HepG2 (cell line): ENCODE measurements at regions not wholly inside any gene's neighbourhood (a gene's known extent, or its start where the extent isn't known, plus 50 kb on each side); places are given as distances from the start of the nearest gene placed in this dataset.

Experiments
- ATAC-seq: fragments of 200-7000 bp; cut with Tn5 transposase; 3 replicates; pipeline ENCODE4 v1.9.1; 2020; ENCODE audit warnings: mild to moderate bottlenecking, moderate library complexity
- BruUV-seq: library from RNA; stranded (reverse); fragments of 400-500 nt; replicated peaks from 2 replicates; lab custom pipeline; 2021; lab: Mats Ljungman, UMichigan
- CTCF ChIA-PET: fragments of 300-600 bp; formaldehyde crosslinking; extraction: SDS; loops from one replicate; lab custom pipeline; 2021; ENCODE audit warnings: low total read pairs, inconsistent platforms, low intra/inter-chr PET ratio; lab: Yijun Ruan, JAX
- POLR2A ChIA-PET: fragments of 350-600 bp; sonication (Branson Sonifier 250); formaldehyde crosslinking; loops from one replicate; lab custom pipeline; 2020; ENCODE audit warnings: antibody characterized with exemption, inconsistent platforms; lab: Yijun Ruan, JAX
- DNase-seq: peaks from one replicate; pipeline ENCODE4 v3.0.0-alpha.2; 2015; ENCODE audit warnings: low spot score
- FAIRE-seq: peaks from 3 replicates; lab custom pipeline; 2011; peaks lifted over from hg19 to GRCh38; lab: Jason Lieb, UNC
- H2AFZ ChIP-seq: one replicate; pipeline ENCODE4 v1.6.1; 2011; ENCODE audit warnings: low read length, inconsistent platforms
- H3K27ac ChIP-seq: fragments of 300-600 bp; 3 replicates; pipeline ENCODE4 v1.8.0; 2011; ENCODE audit warnings: mixed run types, mild to moderate bottlenecking, mixed read lengths, low read length, inconsistent platforms; ENCODE audit not compliant: insufficient read depth; ENCODE audit errors: extremely low read length
- H3K27me3 ChIP-seq, 2 experiments: fragments of 200-600 bp in 1 of 2; 2 replicates in 1 of 2; 3 replicates in 1 of 2; pipeline versions ENCODE4 v1.6.0 to v1.8.0; 2011; ENCODE audit warnings: low read length in 2 of 2, mild to moderate bottlenecking in 2 of 2, moderate library complexity in 2 of 2, inconsistent platforms in 1 of 2; ENCODE audit not compliant: insufficient read depth in 2 of 2, control insufficient read depth in 1 of 2
- H3K36me3 ChIP-seq, 2 experiments: fragments of 200-600 bp in 1 of 2; replicated peaks in 1 of 2; 2 replicates in 1 of 2; 3 replicates in 1 of 2; pipeline versions ENCODE4 v1.5.1 to v1.8.0; 2011; ENCODE audit warnings: low read length in 2 of 2, inconsistent platforms in 1 of 2; ENCODE audit not compliant: insufficient read depth in 2 of 2, control insufficient read depth in 1 of 2
- H3K4me1 ChIP-seq: 2 replicates; pipeline ENCODE4 v1.5.1; 2012; ENCODE audit warnings: low read length, inconsistent platforms; ENCODE audit not compliant: insufficient read depth
- H3K4me2 ChIP-seq: 2 replicates; pipeline ENCODE4 v1.6.0; 2011; ENCODE audit warnings: low read depth, low read length, inconsistent platforms
- H3K4me3 ChIP-seq, 3 experiments: fragments of 200-600 bp in 1 of 3; sonication (generic), shearing (Covaris generic) in 1 of 3; replicated peaks in 1 of 3; 2 replicates each; pipeline ENCODE4 v1.5.1; 2011 to 2016; ENCODE audit warnings: low read length in 3 of 3, inconsistent platforms in 2 of 3, low read depth in 2 of 3, mild to moderate bottlenecking in 2 of 3, control low read depth in 1 of 3, mixed read lengths in 1 of 3; ENCODE audit not compliant: insufficient read depth in 1 of 3
- H3K79me2 ChIP-seq: one replicate; pipeline ENCODE4 v1.6.1; 2011; ENCODE audit warnings: low read length, inconsistent platforms; ENCODE audit not compliant: insufficient read depth
- H3K9ac ChIP-seq: 2 replicates; pipeline ENCODE4 v1.6.0; 2011; ENCODE audit warnings: mild to moderate bottlenecking, low read depth, low read length, inconsistent platforms; ENCODE audit not compliant: insufficient read depth
- H3K9me3 ChIP-seq: 2 replicates; pipeline ENCODE4 v1.5.1; 2012; ENCODE audit warnings: mild to moderate bottlenecking, low read length
- H4K20me1 ChIP-seq: 2 replicates; pipeline ENCODE4 v1.6.0; 2011; ENCODE audit warnings: inconsistent platforms, mild to moderate bottlenecking, low read length, moderate library complexity; ENCODE audit not compliant: insufficient read depth
- KLF6 ChIP-seq: IDR thresholded peaks from 2 replicates; pipeline ENCODE4 v1.8.0; 2016; ENCODE audit warnings: missing biosample characterization, missing genetic modification reagents
- RARG ChIP-seq: sonication (generic); formaldehyde crosslinking; IDR thresholded peaks from 2 replicates; pipeline ENCODE4 v1.4.0; 2020; ENCODE audit warnings: low read depth, mild to moderate bottlenecking, missing genetic modification reagents
- STAG1 ChIP-seq: sonication (generic); formaldehyde crosslinking; IDR thresholded peaks from 2 replicates; pipeline ENCODE4 v1.4.0; 2020; ENCODE audit warnings: missing genetic modification reagents
- ZC3H4 ChIP-seq: sonication (generic); formaldehyde crosslinking; IDR thresholded peaks from 2 replicates; pipeline ENCODE4 v1.4.0; 2020; ENCODE audit warnings: missing genetic modification reagents, borderline replicate concordance
- ZNF160 ChIP-seq: sonication (generic); formaldehyde crosslinking; IDR thresholded peaks from 2 replicates; pipeline ENCODE4 v1.8.0; 2022; ENCODE audit warnings: mild to moderate bottlenecking, inconsistent platforms, missing genetic modification reagents
- ZNF234 ChIP-seq: sonication (generic); formaldehyde crosslinking; conservative IDR thresholded peaks from 2 replicates; pipeline ENCODE4 v1.5.1; 2020; ENCODE audit warnings: mild to moderate bottlenecking, missing genetic modification reagents
- ZNF496 ChIP-seq: sonication (generic); formaldehyde crosslinking; IDR thresholded peaks from 2 replicates; pipeline ENCODE4 v1.8.1; 2023; ENCODE audit warnings: mild to moderate bottlenecking, moderate library complexity, missing genetic modification reagents; ENCODE audit not compliant: insufficient replicate concordance
- WGBS: methylation state at CpG from one replicate; pipeline ENCODE4 v1.1.6; 2017; ENCODE audit warnings: low lambda C conversion rate; 5-methylcytosine and 5-hydroxymethylcytosine counted together
- in situ Hi-C: cut with HindIII; loops from 2 replicates; pipeline ENCODE4 v1.10.0; 2017; ENCODE audit warnings: low pct_unique_long_range_greater_than_20kb; ENCODE audit not compliant: extremely low pct_ligation_motif_present
- intact Hi-C: fragments of 100-400 bp; cut with micrococcal nuclease; formaldehyde crosslinking; loops from one replicate; pipeline ENCODE4 v1.10.0; 2022; ENCODE audit not compliant: unreplicated experiment
- TF ChIP-seq, protein P1 (sequence below): sonication (generic); formaldehyde crosslinking; IDR thresholded peaks from 2 replicates; pipeline ENCODE4 v1.4.0; 2020; ENCODE audit warnings: missing genetic modification reagents, borderline replicate concordance
- TF ChIP-seq, protein P2 (sequence below): sonication (generic); formaldehyde crosslinking; IDR thresholded peaks from 2 replicates; pipeline ENCODE4 v1.9.0; 2021; ENCODE audit warnings: missing genetic modification reagents, mild to moderate bottlenecking, borderline replicate concordance
- TF ChIP-seq, protein P3 (sequence below): IDR thresholded peaks from 2 replicates; pipeline ENCODE4 v1.6.1; 2012; ENCODE audit warnings: low read depth, low read length, improper control_type of control experiment
- TF ChIP-seq, protein P4 (sequence below): sonication (generic); formaldehyde crosslinking; IDR thresholded peaks from 2 replicates; pipeline ENCODE4 v1.4.0; 2020; ENCODE audit warnings: low read depth, missing genetic modification reagents

DNA sequence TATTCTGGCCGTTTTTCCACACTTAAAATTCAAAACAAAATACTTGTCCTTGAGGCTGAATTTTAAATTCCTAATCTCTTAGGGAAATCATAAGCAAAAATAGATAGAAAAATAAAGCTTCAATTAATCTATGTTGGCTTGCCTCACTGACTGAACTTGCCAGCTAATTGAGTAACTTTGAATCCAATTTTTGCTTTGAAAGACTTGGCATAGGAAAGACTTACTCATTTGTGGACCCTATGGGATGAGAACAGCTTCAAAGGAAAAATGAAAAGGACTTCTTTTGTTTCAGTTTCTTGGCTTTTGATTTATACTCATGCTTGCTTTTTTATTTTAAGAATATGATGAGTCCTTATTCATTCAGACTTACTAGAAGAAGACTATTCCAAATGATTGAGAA lies 370.7 kb upstream of the RARB start:
- no TSS peak for BruUV-seq

More for the DNA sequence above, 370.7 kb upstream of the RARB start:
- Histone ChIP-seq H3K4me3 (no peak overlapping the region), H3K79me2 (no peaks in the 10 kb centered on the region), H3K27me3 (no peaks in the 10 kb centered on the region; a peak in 1 of 5 replicates), H3K9me3 (no peaks in the 10 kb centered on the region), H2AFZ (no peak overlapping the region), H3K9ac (no peak overlapping the region), H3K36me3 (no peaks in the 10 kb centered on the region), H3K4me1 (peaks cover 15% of the 10 kb centered on the region), H3K4me2 (no peak overlapping the region), H3K27ac (no peak overlapping the region), H4K20me1 (no peaks in the 10 kb centered on the region)
- in situ Hi-C loops (no loop called here), intact Hi-C loops (no loop called here)
- ChIA-PET POLR2A (no interaction called here), CTCF (no interaction called here)
- FAIRE-seq, result no peak
- ATAC-seq, result no peak
- DNase-seq, result no peak
- 0% methylated on average over 1 of the region's 1 CpG for WGBS
- TF ChIP-seq, protein P1, sequence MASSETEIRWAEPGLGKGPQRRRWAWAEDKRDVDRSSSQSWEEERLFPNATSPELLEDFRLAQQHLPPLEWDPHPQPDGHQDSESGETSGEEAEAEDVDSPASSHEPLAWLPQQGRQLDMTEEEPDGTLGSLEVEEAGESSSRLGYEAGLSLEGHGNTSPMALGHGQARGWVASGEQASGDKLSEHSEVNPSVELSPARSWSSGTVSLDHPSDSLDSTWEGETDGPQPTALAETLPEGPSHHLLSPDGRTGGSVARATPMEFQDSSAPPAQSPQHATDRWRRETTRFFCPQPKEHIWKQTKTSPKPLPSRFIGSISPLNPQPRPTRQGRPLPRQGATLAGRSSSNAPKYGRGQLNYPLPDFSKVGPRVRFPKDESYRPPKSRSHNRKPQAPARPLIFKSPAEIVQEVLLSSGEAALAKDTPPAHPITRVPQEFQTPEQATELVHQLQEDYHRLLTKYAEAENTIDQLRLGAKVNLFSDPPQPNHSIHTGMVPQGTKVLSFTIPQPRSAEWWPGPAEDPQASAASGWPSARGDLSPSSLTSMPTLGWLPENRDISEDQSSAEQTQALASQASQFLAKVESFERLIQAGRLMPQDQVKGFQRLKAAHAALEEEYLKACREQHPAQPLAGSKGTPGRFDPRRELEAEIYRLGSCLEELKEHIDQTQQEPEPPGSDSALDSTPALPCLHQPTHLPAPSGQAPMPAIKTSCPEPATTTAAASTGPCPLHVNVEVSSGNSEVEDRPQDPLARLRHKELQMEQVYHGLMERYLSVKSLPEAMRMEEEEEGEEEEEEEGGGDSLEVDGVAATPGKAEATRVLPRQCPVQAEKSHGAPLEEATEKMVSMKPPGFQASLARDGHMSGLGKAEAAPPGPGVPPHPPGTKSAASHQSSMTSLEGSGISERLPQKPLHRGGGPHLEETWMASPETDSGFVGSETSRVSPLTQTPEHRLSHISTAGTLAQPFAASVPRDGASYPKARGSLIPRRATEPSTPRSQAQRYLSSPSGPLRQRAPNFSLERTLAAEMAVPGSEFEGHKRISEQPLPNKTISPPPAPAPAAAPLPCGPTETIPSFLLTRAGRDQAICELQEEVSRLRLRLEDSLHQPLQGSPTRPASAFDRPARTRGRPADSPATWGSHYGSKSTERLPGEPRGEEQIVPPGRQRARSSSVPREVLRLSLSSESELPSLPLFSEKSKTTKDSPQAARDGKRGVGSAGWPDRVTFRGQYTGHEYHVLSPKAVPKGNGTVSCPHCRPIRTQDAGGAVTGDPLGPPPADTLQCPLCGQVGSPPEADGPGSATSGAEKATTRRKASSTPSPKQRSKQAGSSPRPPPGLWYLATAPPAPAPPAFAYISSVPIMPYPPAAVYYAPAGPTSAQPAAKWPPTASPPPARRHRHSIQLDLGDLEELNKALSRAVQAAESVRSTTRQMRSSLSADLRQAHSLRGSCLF (CRISPR knock-in tag), result no peak
- TF ChIP-seq RARG (no peak), STAG1 (no peak), ZNF234 (CRISPR knock-in tag) (no peak), ZNF160 (CRISPR knock-in tag) (no peak), ZC3H4 (CRISPR knock-in tag) (no peak), ZNF496 (CRISPR knock-in tag) (no peak), KLF6 (CRISPR knock-in tag) (no peak)
- TF ChIP-seq, protein P2, sequence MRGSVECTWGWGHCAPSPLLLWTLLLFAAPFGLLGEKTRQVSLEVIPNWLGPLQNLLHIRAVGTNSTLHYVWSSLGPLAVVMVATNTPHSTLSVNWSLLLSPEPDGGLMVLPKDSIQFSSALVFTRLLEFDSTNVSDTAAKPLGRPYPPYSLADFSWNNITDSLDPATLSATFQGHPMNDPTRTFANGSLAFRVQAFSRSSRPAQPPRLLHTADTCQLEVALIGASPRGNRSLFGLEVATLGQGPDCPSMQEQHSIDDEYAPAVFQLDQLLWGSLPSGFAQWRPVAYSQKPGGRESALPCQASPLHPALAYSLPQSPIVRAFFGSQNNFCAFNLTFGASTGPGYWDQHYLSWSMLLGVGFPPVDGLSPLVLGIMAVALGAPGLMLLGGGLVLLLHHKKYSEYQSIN, result no peak
- TF ChIP-seq, protein P3, sequence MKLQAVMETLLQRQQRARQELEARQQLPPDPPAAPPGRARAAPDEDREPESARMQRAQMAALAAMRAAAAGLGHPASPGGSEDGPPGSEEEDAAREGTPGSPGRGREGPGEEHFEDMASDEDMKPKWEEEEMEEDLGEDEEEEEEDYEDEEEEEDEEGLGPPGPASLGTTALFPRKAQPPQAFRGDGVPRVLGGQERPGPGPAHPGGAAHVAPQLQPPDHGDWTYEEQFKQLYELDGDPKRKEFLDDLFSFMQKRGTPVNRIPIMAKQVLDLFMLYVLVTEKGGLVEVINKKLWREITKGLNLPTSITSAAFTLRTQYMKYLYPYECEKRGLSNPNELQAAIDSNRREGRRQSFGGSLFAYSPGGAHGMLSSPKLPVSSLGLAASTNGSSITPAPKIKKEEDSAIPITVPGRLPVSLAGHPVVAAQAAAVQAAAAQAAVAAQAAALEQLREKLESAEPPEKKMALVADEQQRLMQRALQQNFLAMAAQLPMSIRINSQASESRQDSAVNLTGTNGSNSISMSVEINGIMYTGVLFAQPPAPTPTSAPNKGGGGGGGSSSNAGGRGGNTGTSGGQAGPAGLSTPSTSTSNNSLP, result no peak
- TF ChIP-seq, protein P4, sequence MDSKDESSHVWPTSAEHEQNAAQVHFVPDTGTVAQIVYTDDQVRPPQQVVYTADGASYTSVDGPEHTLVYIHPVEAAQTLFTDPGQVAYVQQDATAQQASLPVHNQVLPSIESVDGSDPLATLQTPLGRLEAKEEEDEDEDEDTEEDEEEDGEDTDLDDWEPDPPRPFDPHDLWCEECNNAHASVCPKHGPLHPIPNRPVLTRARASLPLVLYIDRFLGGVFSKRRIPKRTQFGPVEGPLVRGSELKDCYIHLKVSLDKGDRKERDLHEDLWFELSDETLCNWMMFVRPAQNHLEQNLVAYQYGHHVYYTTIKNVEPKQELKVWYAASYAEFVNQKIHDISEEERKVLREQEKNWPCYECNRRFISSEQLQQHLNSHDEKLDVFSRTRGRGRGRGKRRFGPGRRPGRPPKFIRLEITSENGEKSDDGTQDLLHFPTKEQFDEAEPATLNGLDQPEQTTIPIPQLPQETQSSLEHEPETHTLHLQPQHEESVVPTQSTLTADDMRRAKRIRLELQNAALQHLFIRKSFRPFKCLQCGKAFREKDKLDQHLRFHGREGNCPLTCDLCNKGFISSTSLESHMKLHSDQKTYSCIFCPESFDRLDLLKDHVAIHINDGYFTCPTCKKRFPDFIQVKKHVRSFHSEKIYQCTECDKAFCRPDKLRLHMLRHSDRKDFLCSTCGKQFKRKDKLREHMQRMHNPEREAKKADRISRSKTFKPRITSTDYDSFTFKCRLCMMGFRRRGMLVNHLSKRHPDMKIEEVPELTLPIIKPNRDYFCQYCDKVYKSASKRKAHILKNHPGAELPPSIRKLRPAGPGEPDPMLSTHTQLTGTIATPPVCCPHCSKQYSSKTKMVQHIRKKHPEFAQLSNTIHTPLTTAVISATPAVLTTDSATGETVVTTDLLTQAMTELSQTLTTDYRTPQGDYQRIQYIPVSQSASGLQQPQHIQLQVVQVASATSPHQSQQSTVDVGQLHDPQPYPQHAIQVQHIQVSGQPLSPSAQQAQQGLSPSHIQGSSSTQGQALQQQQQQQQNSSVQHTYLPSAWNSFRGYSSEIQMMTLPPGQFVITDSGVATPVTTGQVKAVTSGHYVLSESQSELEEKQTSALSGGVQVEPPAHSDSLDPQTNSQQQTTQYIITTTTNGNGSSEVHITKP (CRISPR knock-in tag), result no peak
